Activated T-cell treated with anti-CD3 and anti-CD28 coated beads for 48 hours (primary cell): ENCODE measurements at regions not wholly inside any gene's neighbourhood (a gene's known extent, or its start where the extent isn't known, plus 50 kb on each side); places are given as distances from the start of the nearest gene placed in this dataset.
A peak's percentile ranks its signal among the peaks of the same experiment; 100 is the strongest.
"Not testable (repeated sequence)": the region's sequence is repeated elsewhere in the genome, so short reads cannot be mapped to it uniquely, and the experiment has no call there.

Experiments
- DNase-seq: peaks from one replicate; pipeline ENCODE4 v3.0.0-alpha.2; 2020; ENCODE audit warnings: low read depth

DNA sequence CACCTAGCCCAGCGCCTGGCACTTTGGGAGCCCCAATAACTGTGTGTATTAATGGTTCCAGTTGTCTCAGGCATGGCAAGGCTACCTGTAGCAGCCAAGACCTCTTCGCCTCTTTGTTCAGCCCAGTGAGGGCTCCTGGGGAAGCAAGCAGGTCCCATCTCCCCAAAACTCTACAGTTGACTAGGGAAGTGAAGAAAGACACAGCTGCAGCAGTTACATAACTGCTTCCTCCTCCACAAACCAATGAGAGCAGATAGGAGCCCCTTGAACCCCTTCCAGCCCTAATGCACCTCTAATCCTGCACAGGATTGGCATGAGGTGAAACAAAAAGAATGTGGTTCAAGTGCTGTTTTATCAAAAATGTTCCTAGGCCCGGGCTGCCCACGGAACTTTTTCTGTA, 100.5 kb downstream of the SYF2 start:
- DNase-seq: no peak

GRCh38 chr1:25130895-25131294, 101.4 kb downstream of the SYF2 start:
- DNase-seq: no peak

DNA sequence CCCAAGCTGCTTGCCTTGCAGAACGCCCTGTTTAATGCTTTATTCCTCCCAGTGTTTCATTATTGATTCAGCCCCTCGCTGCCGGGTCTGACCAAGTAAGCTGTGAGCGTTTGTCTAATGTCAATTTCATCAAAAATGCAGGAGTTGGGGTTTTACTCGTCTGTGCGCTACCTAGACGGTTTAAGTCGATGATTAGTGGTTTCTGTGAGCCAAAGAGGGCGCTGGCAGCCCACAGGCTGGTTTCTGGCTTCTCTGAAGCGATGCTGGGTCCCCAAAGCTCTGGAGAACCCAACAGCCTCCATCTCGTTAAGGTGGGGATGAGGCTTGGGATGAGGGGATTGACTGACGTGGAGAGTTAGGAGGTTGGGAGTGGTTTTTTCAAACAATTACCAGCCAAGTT, 102.9 kb downstream of the SYF2 start:
- DNase-seq: no peak

DNA sequence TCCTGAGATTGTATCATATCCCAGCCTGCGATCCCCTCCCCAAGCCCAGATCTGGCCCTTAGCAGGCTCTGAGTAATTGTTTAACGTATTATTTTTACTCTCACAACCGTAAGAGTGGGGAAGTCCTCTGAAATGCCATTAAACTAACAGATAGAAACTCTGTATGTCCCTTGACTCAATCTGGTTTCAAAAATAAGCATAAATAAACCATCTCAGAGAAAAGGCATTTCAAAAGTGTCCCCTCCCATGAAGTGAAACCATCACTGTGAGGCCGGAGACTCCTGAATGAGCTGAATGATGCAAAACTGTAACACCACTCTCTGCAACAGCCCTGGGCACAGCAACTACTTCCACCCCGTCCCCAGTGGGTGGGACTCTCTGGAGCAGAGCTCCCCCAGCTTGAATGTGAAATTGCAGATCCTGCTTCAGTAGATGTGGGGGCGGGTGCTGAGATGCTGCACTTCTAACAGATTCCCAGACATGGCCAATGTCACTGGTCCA, 104.1 kb downstream of the SYF2 start:
- DNase-seq: no peak

- DNase-seq: no peak
Measured at GRCh38 chr1:25126562-25126961, 105.7 kb downstream of the SYF2 start.

DNA sequence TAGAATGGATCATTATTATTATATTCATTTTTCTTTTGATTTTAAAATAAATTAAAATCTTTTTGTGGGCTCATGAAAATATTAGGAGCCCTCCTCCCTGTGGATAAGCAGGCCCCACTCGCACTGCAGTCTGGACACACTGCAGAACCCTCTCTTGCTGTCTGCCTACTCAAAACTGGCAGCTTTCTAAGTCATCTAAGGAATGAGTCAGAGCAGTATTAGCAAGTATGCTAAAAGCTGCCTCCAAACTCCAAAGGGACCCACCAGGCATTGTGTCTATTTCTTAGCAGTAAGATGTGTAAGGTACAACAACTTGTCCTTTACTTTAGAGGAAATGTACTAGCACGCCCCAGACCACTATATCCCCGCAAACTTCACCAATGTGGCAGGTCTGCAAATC, 108.8 kb downstream of the SYF2 start:
- no peak for DNase-seq

GRCh38 chr1:25122747-25123146, 109.6 kb downstream of the SYF2 start:
- no peak for DNase-seq

- no peak for DNase-seq
Measured at GRCh38 chr1:25120281-25120680, 112.0 kb downstream of the SYF2 start.

GRCh38 chr1:25118546-25118945, 113.8 kb downstream of the SYF2 start:
- peak; percentile 18 for DNase-seq

- peak; percentile 35 for DNase-seq
Measured at GRCh38 chr1:25117233-25117823, 115.0 kb downstream of the SYF2 start.

DNA sequence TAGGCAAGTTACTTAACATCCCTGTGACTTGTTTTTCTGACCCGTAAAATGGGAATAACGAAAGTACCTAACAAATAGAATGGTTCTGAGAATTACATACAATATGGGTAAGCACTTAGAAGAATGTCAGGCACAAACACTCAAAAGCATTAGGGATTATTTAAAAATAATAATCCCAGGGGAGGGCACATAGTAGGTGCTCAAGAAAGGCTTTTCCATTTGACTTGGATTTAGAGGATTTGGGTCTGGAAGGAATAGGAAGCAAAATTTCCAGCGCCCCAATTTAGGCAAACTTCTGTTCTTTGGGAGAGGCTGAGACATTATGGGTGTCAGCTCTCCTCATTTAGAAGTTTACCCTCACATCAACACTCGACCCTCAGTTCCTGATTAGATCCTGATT, 115.5 kb downstream of the SYF2 start:
- DNase-seq: no peak

- not testable (repeated sequence) for DNase-seq
Measured at GRCh38 chr1:25116117-25116516, 116.2 kb downstream of the SYF2 start.

DNA sequence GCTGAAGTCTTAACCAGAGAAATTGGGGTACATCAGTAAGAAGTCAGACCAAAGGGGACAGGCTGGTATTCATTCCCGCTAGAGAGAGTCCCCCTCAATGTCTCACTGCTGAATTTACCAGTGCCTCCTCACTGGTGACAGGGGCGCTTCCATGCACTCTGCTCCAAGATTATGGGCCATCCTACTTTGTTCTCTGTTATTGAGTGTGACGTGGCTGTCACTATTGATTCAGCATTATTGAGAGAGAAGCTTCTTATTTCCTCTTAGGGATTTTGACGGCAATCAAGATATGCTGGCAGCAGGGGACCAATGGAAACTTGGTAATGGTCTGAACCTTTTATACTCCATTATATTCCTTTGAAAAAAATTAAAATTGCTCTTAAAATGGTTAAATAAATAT, 118.6 kb downstream of the SYF2 start:
- DNase-seq: no peak

DNA sequence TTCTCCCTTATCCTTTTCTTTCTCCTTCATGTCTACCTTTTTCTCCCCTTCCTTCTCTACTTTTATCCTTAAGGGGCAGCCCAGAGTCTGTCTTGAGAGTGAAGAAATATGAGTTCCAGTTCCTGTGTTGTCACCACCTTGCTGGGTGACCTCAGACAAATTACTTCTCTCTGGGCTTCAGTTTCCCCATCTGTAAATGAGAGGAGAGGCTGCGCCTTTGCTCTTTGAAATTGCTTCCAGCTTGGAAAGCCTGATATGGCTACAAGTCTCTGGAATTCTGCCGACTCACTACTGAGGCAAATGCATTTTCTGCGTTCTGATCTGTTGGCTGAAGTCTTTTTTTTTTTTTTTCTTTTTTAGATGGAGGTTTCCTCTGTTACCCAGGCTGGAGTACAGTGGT, 119.2 kb downstream of the SYF2 start:
- DNase-seq: no peak

DNA sequence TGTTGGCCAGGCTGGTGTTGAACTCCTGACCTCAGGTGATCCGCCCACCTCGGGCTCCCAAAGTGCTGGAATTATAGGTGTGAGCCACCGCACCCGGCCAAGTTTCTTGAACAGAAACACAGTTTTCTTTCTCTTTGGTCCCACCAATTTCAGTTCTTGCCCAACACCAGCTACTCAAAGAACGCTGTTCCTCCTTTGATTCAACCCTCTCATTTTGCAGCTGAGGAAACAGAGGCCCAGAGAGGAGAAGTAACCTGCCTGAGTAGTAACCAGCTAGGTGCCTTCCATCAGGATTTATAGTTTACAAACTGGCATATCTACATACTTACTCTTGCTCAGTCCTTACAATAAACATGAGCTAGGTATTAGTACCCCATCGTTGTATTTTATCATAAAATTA, 119.9 kb downstream of the SYF2 start:
- no peak for DNase-seq

DNA sequence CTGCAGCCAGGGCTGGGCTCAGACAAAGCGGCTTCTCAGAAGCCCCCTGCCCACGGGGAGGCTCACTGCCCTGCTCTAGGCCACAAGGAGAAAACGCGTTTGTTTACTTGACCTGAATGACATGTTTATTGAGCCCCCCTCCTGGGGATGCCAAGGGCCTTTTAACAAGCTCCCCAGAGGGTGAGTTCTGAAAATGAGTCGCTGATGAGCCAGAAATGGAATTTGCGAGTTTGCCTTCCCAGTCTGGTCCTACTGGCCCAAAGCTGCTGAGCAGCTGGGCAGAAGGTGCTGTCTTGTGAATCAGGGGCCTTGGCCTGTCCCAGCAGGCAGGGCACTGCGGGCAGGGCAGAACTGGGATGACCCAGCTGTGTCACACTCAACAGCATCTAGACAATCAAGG, 120.6 kb downstream of the SYF2 start:
- DNase-seq: no peak

GRCh38 chr1:25110485-25110884, 121.8 kb downstream of the SYF2 start:
- DNase-seq: no peak

DNA sequence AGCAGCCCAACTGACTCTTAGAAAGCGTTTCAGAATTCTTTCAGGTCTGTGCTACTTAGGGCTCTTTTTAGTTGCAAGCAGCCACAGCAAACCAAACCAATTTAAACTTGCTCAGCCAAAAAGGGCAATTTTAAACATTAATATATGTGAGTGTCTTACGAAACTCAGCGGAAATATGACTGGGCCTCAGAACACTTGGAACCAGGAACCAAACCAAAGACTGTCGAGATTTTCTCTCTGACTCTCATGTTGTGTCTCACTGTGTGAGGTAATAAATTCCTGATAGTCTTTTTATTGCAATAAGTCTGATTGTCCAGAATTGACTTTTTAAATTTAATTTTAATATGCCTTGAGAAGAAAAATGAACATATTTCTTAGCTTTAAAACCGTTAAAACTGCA, 122.3 kb downstream of the SYF2 start:
- no peak for DNase-seq

- no peak for DNase-seq
Measured at GRCh38 chr1:25109531-25109951, 122.8 kb downstream of the SYF2 start.

- DNase-seq: no peak
Measured at GRCh38 chr1:25107643-25108010, 124.7 kb downstream of the SYF2 start.

GRCh38 chr1:25106976-25107642, 125.2 kb downstream of the SYF2 start:
- DNase-seq: no peak

GRCh38 chr1:25106352-25106751, 126.0 kb downstream of the SYF2 start:
- peak; percentile 19 for DNase-seq

DNA sequence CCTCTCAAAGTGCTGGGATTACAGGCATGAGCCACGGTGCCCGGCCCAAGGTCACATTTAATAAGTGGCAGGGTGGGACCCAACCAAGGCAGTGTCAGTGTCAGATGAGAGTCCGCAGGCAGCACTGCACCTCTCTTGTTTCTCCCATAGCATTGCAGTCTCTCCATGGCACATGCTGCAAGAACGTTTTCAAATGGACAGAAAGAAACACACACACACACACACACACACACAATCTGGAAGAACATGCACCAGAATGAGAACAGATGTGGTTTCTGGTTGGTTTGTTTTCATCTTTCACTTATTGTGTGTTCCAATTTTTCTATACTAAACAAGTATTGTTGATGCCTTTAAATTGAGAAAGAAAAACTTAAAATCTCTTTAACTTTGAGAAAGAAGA, 126.5 kb downstream of the SYF2 start:
- DNase-seq: no peak

DNA sequence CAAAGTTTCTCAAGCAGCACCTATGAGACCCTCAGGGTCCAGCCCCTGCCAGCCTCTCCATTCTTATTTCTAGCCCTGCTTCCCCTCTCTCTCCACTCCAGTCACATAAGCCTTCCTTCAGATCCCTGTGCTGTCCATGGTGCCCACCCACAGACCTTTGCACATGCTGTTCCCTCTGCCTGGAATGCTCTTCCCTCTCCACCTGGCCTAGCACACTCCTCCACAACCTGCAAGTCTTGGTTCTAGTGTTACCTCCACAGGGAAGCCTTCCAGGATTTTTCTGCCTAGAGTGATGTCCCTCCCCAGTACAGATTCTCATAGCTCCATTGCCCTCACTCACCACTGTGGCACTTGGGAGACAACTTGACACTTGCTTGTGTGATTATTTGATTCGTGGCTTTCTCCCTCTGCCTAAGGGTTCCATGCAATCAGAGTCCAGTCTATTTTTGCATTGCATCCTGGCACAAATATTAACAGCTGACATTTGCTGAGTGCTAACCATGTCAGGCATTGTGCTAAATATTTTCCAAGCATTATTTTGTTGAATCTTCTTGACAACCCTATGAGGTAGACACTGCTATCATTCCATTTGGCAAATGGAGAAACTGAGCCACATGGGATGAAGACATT, 127.3 kb downstream of the SYF2 start:
- no peak for DNase-seq
